CD14-positive monocyte (primary cell): ENCODE measurements at regions not wholly inside any gene's neighbourhood (a gene's known extent, or its start where the extent isn't known, plus 50 kb on each side); places are given as distances from the start of the nearest gene placed in this dataset.

Source experiments
- DNase-seq, 3 donors: peaks; one replicate each; pipeline ENCODE4 v3.0.0-alpha.2; 2011 to 2022
- H2AFZ ChIP-seq: 2 replicates; pipeline ENCODE4 v1.6.0; 2012; ENCODE audit warnings: mild to moderate bottlenecking, low read depth, low read length, inconsistent platforms; ENCODE audit not compliant: insufficient read depth, poor library complexity, severe bottlenecking
- H3K27ac ChIP-seq, 2 donors: 1 replicate in 1 of 2; 2 replicates in 1 of 2; pipeline ENCODE4 v1.5.1; 2012 to 2013; ENCODE audit warnings: low read length in 2 of 2, control low read depth in 1 of 2, inconsistent platforms in 1 of 2, low read depth in 1 of 2, mild to moderate bottlenecking in 1 of 2
- H3K27me3 ChIP-seq, 2 donors: one replicate each; pipeline versions ENCODE4 v1.6.0 to v1.6.1; 2011 to 2013; ENCODE audit warnings: low read length in 2 of 2; ENCODE audit not compliant: control insufficient read depth in 2 of 2, insufficient read depth in 2 of 2
- H3K36me3 ChIP-seq, 2 donors: replicated peaks in 1 of 2; 1 replicate in 1 of 2; 2 replicates in 1 of 2; pipeline versions ENCODE4 v1.5.1 to v1.6.1; 2012 to 2013; ENCODE audit warnings: low read length in 2 of 2, control low read depth in 1 of 2, inconsistent platforms in 1 of 2, mild to moderate bottlenecking in 1 of 2; ENCODE audit not compliant: insufficient read depth in 2 of 2, control insufficient read depth in 1 of 2
- H3K4me1 ChIP-seq, 2 donors: 1 replicate in 1 of 2; 2 replicates in 1 of 2; pipeline versions ENCODE4 v1.5.1 to v1.6.1; 2012 to 2013; ENCODE audit warnings: low read length in 2 of 2, control low read depth in 1 of 2, inconsistent platforms in 1 of 2, mild to moderate bottlenecking in 1 of 2, moderate library complexity in 1 of 2; ENCODE audit not compliant: insufficient read depth in 2 of 2, control insufficient read depth in 1 of 2
- H3K4me2 ChIP-seq: replicated peaks from 2 replicates; pipeline ENCODE3; 2012; ENCODE audit warnings: low read length, moderate library complexity, mild to moderate bottlenecking; ENCODE audit not compliant: poor library complexity, severe bottlenecking; ENCODE audit errors: extremely low read depth
- H3K4me3 ChIP-seq, 3 experiments: fragments of 200-600 bp in 1 of 3; sonication (generic) in 1 of 3; replicated peaks in 1 of 3; 1 replicate in 2 of 3; 2 replicates in 1 of 3; pipeline ENCODE4 v1.5.1; 2011 to 2013; ENCODE audit warnings: low read length in 3 of 3, mild to moderate bottlenecking in 3 of 3, control low read depth in 2 of 3, low read depth in 2 of 3, inconsistent platforms in 1 of 3, moderate library complexity in 1 of 3
- H3K79me2 ChIP-seq: 2 replicates; pipeline ENCODE4 v1.6.0; 2012; ENCODE audit warnings: mild to moderate bottlenecking, control low read depth, inconsistent platforms, low read length, moderate library complexity; ENCODE audit not compliant: insufficient read depth
- H3K9ac ChIP-seq: 2 replicates; pipeline ENCODE4 v1.6.0; 2017; ENCODE audit warnings: low read length, mild to moderate bottlenecking; ENCODE audit not compliant: insufficient read depth, poor library complexity, severe bottlenecking
- H3K9me3 ChIP-seq, 2 donors: replicated peaks in 1 of 2; 1 replicate in 1 of 2; 2 replicates in 1 of 2; pipeline versions ENCODE4 v1.5.1 to v1.6.1; 2012 to 2013; ENCODE audit warnings: low read length in 2 of 2, control low read depth in 1 of 2; ENCODE audit not compliant: control insufficient read depth in 1 of 2, insufficient read depth in 1 of 2
- H4K20me1 ChIP-seq: 2 replicates; pipeline ENCODE4 v1.6.0; 2012; ENCODE audit warnings: mild to moderate bottlenecking, low read length, control low read depth, moderate library complexity; ENCODE audit not compliant: insufficient read depth
- H3K27ac Mint-ChIP-seq, 7 donors: one replicate each; pipeline ENCODE4 v1.8.0; 2020; ENCODE audit warnings: mild to moderate bottlenecking in 7 of 7, mixed read lengths in 7 of 7, moderate library complexity in 6 of 7, inconsistent platforms in 2 of 7
- H3K27me3 Mint-ChIP-seq, 3 donors: one replicate each; pipeline ENCODE4 v1.8.0; 2021 to 2022; ENCODE audit warnings: low read depth in 3 of 3, mild to moderate bottlenecking in 3 of 3, mixed read lengths in 3 of 3, moderate library complexity in 3 of 3, inconsistent platforms in 1 of 3
- H3K36me3 Mint-ChIP-seq, 2 donors: one replicate each; pipeline ENCODE4 v1.8.0; 2020; ENCODE audit warnings: mixed read lengths in 2 of 2, inconsistent platforms in 1 of 2, mild to moderate bottlenecking in 1 of 2
- H3K4me1 Mint-ChIP-seq: one replicate; pipeline ENCODE4 v1.8.0; 2020; ENCODE audit warnings: mild to moderate bottlenecking, mixed read lengths
- H3K4me3 Mint-ChIP-seq, 2 donors: one replicate each; pipeline ENCODE4 v1.8.0; 2020; ENCODE audit warnings: mild to moderate bottlenecking in 2 of 2, mixed read lengths in 2 of 2, moderate library complexity in 1 of 2
- H3K9me3 Mint-ChIP-seq, 7 donors: one replicate each; pipeline ENCODE4 v1.8.0; 2020 to 2022; ENCODE audit warnings: mixed read lengths in 7 of 7, mild to moderate bottlenecking in 6 of 7, moderate library complexity in 6 of 7, inconsistent platforms in 2 of 7
- WGBS: methylation state at CpG from one replicate; pipeline ENCODE4 v1.1.5; 2013; ENCODE audit warnings: missing lambda C conversion rate; ENCODE audit not compliant: insufficient coverage; 5-methylcytosine and 5-hydroxymethylcytosine counted together
- intact Hi-C, 2 donors: fragments of 100-400 bp; cut with micrococcal nuclease; formaldehyde crosslinking; loops; one replicate each; pipeline versions ENCODE4 v1.15.0 to v1.15.1; 2023
- TF ChIP-seq, protein P1 (sequence below): fragments of 200-600 bp; IDR thresholded peaks from one replicate; pipeline ENCODE4 v1.8.0; 2022; ENCODE audit warnings: antibody characterized with exemption, mild to moderate bottlenecking

- peaks cover 5 to 14% (median 8%) of the 10 kb centered on the region in 7 donors for H3K9me3 Mint-ChIP-seq
- no peak overlapping the region for H3K4me3 Mint-ChIP-seq
- Histone ChIP-seq H4K20me1 (no peaks in the 10 kb centered on the region), H3K4me3 (no peak overlapping the region), H3K4me1 (no peaks in the 10 kb centered on the region), H3K27me3 (no peaks in the 10 kb centered on the region), H3K9ac (no peak overlapping the region), H3K36me3 (no peaks in the 10 kb centered on the region), H3K4me2 (no peak overlapping the region), H2AFZ (no peak overlapping the region), H3K27ac (no peak overlapping the region), H3K79me2 (no peaks in the 10 kb centered on the region), H3K9me3 (peaks cover 0 to 9% of the 10 kb centered on the region in 2 donors)
- intact Hi-C loops, result no loop called here
- no peak for DNase-seq
- TF ChIP-seq, protein P1, sequence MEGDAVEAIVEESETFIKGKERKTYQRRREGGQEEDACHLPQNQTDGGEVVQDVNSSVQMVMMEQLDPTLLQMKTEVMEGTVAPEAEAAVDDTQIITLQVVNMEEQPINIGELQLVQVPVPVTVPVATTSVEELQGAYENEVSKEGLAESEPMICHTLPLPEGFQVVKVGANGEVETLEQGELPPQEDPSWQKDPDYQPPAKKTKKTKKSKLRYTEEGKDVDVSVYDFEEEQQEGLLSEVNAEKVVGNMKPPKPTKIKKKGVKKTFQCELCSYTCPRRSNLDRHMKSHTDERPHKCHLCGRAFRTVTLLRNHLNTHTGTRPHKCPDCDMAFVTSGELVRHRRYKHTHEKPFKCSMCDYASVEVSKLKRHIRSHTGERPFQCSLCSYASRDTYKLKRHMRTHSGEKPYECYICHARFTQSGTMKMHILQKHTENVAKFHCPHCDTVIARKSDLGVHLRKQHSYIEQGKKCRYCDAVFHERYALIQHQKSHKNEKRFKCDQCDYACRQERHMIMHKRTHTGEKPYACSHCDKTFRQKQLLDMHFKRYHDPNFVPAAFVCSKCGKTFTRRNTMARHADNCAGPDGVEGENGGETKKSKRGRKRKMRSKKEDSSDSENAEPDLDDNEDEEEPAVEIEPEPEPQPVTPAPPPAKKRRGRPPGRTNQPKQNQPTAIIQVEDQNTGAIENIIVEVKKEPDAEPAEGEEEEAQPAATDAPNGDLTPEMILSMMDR, result no peak
- WGBS, result no CpG with 5 or more reads among the region's 2 CpGs
- H3K4me1 Mint-ChIP-seq, result no peaks in the 10 kb centered on the region
- no peaks in the 10 kb centered on the region for H3K36me3 Mint-ChIP-seq
- H3K27me3 Mint-ChIP-seq, result peaks cover 0 to 1% (median 0%) of the 10 kb centered on the region in 3 donors
- H3K27ac Mint-ChIP-seq, result no peak overlapping the region
These were observed 335.6 kb upstream of the LMCD1 start for GRCh38 chr3:8166014-8166413.

DNA sequence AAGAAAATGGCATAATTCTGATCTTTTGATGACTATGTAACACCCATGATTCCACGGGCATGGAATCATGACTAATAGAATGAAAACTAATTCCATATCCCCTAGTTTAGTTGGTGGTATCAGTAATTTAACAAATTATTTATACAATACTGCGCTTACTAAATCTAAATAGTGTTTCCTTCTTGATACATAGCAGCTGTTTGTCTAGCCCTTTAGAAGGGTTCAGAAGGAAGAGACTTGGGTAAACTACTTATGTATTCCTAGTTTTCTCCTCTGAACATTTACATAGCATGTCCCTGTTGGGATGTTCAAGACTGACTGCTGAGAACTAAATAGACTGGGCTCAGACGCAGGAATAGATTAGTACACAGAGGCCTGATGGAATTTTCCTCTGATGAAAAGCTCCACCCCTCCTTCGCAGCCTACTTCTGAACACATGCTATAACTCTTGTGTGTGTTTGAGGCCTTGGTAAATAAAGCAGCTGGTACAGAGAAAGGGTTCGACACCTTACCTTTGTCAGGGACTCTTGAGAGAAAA is 330.6 kb upstream of the LMCD1 start:
- TF ChIP-seq, protein P1, result no peak

More for the DNA sequence above, 330.6 kb upstream of the LMCD1 start:
- no peaks in the 10 kb centered on the region for H3K79me2 ChIP-seq
- no peak overlapping the region for H3K27ac Mint-ChIP-seq
- H4K20me1 ChIP-seq, result no peaks in the 10 kb centered on the region
- intact Hi-C loops, result no loop called here
- WGBS, result no CpG with 5 or more reads among the region's 5 CpGs
- no peak overlapping the region for H3K4me2 ChIP-seq
- no peaks in the 10 kb centered on the region for H3K36me3 ChIP-seq
- H3K4me3 ChIP-seq, result no peak overlapping the region
- DNase-seq, result no peak
- no peak overlapping the region for H2AFZ ChIP-seq
- no peak overlapping the region for H3K4me3 Mint-ChIP-seq
- H3K27ac ChIP-seq, result no peak overlapping the region
- H3K27me3 Mint-ChIP-seq, result peaks cover 0 to 4% (median 2%) of the 10 kb centered on the region in 3 donors
- H3K9me3 Mint-ChIP-seq, result peaks cover 4 to 12% (median 8%) of the 10 kb centered on the region in 7 donors
- peaks cover 0 to 9% of the 10 kb centered on the region in 2 donors for H3K9me3 ChIP-seq
- H3K27me3 ChIP-seq, result no peaks in the 10 kb centered on the region
- H3K4me1 Mint-ChIP-seq, result no peaks in the 10 kb centered on the region
- H3K36me3 Mint-ChIP-seq, result no peaks in the 10 kb centered on the region
- no peaks in the 10 kb centered on the region for H3K4me1 ChIP-seq
- H3K9ac ChIP-seq, result no peak overlapping the region
